ENCODE measurements at regions not wholly inside any gene's neighbourhood (a gene's known extent, or its start where the extent isn't known, plus 50 kb on each side); places are given as distances from the start of the nearest gene placed in this dataset.

DNA sequence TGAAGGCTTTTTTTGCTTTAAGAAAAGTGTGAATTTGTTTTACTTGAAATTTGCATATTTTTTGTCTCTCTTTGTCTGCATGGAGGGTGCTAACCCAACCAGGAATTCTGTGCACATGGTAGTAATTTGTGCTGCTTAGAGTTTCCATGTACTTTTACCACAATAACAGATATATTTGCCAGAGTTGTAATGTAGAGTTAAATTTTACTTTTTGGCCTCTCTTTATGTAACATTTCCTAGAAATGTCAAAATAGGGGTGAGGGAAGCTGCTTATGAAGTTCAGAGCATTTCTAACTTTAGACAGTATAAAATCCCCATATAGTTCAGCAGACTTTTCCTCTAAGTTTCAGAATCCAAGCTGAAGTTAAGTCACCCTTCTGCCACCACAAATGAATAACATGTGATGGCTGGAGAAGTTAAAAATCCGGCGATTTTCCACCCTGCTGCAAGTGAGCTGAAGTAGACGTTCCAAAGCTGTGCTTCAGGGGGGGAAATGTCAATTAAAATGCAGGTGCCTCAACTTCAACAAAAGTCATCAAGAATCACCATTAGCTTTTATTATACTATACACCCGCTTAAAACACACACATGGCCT, 385.7 kb upstream of the NR2F2 start:
- no peak for DNase-seq
- no peaks in the 10 kb centered on the region for H3K9me2 ChIP-seq
- H3K4me1 ChIP-seq (ENCODE audit: control insufficient read depth in 1 of 2, insufficient read depth in 2 of 2, low read depth in 1 of 2, low read length in 1 of 2): no peaks in the 10 kb centered on the region
- ChIA-PET POLR2A (no interaction called here), CTCF (no interaction called here)
- no peak overlapping the region for H3K4me3 ChIP-seq (ENCODE audit: low read depth in 2 of 2, low read length in 1 of 2)
- no peak overlapping the region for H3K4me2 ChIP-seq
- no peak overlapping the region for H2AFZ ChIP-seq (ENCODE audit: low read depth)
- no peaks in the 10 kb centered on the region for H3K79me2 ChIP-seq (ENCODE audit: insufficient read depth)
- H3K36me3 ChIP-seq (replicated peaks in 1 of 2; ENCODE audit: control insufficient read depth in 1 of 2, insufficient read depth in 2 of 2, low read length in 1 of 2): no peaks in the 10 kb centered on the region
- no peaks in the 10 kb centered on the region for H3K9me3 ChIP-seq
- no peaks in the 10 kb centered on the region for H3F3A ChIP-seq (replicated peaks; ENCODE audit: insufficient read depth)
- TF ChIP-seq, protein P1, sequence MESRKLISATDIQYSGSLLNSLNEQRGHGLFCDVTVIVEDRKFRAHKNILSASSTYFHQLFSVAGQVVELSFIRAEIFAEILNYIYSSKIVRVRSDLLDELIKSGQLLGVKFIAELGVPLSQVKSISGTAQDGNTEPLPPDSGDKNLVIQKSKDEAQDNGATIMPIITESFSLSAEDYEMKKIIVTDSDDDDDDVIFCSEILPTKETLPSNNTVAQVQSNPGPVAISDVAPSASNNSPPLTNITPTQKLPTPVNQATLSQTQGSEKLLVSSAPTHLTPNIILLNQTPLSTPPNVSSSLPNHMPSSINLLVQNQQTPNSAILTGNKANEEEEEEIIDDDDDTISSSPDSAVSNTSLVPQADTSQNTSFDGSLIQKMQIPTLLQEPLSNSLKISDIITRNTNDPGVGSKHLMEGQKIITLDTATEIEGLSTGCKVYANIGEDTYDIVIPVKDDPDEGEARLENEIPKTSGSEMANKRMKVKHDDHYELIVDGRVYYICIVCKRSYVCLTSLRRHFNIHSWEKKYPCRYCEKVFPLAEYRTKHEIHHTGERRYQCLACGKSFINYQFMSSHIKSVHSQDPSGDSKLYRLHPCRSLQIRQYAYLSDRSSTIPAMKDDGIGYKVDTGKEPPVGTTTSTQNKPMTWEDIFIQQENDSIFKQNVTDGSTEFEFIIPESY (IDR thresholded peaks at IDR 0.05; ENCODE audit: borderline replicate concordance, low read depth): no peak
- no peak for TF ChIP-seq RAD21 (IDR thresholded peaks at IDR 0.05; ENCODE audit: low read length)
- TF ChIP-seq, protein P2, sequence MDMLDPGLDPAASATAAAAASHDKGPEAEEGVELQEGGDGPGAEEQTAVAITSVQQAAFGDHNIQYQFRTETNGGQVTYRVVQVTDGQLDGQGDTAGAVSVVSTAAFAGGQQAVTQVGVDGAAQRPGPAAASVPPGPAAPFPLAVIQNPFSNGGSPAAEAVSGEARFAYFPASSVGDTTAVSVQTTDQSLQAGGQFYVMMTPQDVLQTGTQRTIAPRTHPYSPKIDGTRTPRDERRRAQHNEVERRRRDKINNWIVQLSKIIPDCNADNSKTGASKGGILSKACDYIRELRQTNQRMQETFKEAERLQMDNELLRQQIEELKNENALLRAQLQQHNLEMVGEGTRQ (IDR thresholded peaks at IDR 0.05; ENCODE audit: borderline replicate concordance, low read depth, low read length): no peak
- TF ChIP-seq SIN3A (IDR thresholded peaks at IDR 0.05; ENCODE audit: borderline replicate concordance, low read depth, low read length): no peak
- TF ChIP-seq, protein P3, sequence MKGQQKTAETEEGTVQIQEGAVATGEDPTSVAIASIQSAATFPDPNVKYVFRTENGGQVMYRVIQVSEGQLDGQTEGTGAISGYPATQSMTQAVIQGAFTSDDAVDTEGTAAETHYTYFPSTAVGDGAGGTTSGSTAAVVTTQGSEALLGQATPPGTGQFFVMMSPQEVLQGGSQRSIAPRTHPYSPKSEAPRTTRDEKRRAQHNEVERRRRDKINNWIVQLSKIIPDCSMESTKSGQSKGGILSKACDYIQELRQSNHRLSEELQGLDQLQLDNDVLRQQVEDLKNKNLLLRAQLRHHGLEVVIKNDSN (IDR thresholded peaks at IDR 0.05; ENCODE audit: borderline replicate concordance, low read depth): no peak
- TF ChIP-seq, protein P4, sequence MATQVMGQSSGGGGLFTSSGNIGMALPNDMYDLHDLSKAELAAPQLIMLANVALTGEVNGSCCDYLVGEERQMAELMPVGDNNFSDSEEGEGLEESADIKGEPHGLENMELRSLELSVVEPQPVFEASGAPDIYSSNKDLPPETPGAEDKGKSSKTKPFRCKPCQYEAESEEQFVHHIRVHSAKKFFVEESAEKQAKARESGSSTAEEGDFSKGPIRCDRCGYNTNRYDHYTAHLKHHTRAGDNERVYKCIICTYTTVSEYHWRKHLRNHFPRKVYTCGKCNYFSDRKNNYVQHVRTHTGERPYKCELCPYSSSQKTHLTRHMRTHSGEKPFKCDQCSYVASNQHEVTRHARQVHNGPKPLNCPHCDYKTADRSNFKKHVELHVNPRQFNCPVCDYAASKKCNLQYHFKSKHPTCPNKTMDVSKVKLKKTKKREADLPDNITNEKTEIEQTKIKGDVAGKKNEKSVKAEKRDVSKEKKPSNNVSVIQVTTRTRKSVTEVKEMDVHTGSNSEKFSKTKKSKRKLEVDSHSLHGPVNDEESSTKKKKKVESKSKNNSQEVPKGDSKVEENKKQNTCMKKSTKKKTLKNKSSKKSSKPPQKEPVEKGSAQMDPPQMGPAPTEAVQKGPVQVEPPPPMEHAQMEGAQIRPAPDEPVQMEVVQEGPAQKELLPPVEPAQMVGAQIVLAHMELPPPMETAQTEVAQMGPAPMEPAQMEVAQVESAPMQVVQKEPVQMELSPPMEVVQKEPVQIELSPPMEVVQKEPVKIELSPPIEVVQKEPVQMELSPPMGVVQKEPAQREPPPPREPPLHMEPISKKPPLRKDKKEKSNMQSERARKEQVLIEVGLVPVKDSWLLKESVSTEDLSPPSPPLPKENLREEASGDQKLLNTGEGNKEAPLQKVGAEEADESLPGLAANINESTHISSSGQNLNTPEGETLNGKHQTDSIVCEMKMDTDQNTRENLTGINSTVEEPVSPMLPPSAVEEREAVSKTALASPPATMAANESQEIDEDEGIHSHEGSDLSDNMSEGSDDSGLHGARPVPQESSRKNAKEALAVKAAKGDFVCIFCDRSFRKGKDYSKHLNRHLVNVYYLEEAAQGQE (IDR thresholded peaks at IDR 0.05; ENCODE audit: low read depth, low read length): no peak
- TF ChIP-seq YY1 (IDR thresholded peaks at IDR 0.05; ENCODE audit: low read depth): no peak
- TF ChIP-seq MXI1 (IDR thresholded peaks at IDR 0.05; ENCODE audit: low read depth, low read length): no peak
- no peak for TF ChIP-seq RCOR1 (IDR thresholded peaks at IDR 0.05; ENCODE audit: low read length)
- no peak for TF ChIP-seq GATA2 (CRISPR knock-in tag; IDR thresholded peaks at IDR 0.05)
- TF ChIP-seq, protein P5, sequence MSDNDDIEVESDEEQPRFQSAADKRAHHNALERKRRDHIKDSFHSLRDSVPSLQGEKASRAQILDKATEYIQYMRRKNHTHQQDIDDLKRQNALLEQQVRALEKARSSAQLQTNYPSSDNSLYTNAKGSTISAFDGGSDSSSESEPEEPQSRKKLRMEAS (IDR thresholded peaks at IDR 0.05; ENCODE audit: low read depth): no peak
- no peak for TF ChIP-seq FOXJ3 (CRISPR knock-in tag; IDR thresholded peaks at IDR 0.05)
- H3K27me3 ChIP-seq (ENCODE audit: insufficient read depth): no peaks in the 10 kb centered on the region
- no peak overlapping the region for H3K27ac ChIP-seq (ENCODE audit: low read depth in 2 of 2, low read length in 1 of 2)
- H3K9ac ChIP-seq: no peak overlapping the region
- 10% methylated on average over 4 of the region's 4 CpGs for WGBS (ENCODE audit: low lambda C conversion rate)
- no peaks in the 10 kb centered on the region for H4K20me1 ChIP-seq (ENCODE audit: insufficient read depth)
